ENCODE measurements at regions not wholly inside any gene's neighbourhood (a gene's known extent, or its start where the extent isn't known, plus 50 kb on each side); places are given as distances from the start of the nearest gene placed in this dataset.
"Not testable (repeated sequence)": the region's sequence is repeated elsewhere in the genome, so short reads cannot be mapped to it uniquely, and the experiment has no call there.

GRCh38 chr4:60891947-60892346 is 308.2 kb upstream of the ADGRL3 start:
- TF ChIP-seq CTCF (IDR thresholded peaks at IDR 0.05; ENCODE audit: insufficient read depth, low read depth, low read length, missing control alignments), result no peak
- no peak for DNase-seq (ENCODE audit: low read depth)
- H3K4me3 ChIP-seq (ENCODE audit: low read length), result no peak overlapping the region

GRCh38 chr4:60897415-60897814 is 302.7 kb upstream of the ADGRL3 start:
- DNase-seq (ENCODE audit: low read depth), result peak; percentile 0
- TF ChIP-seq CTCF (IDR thresholded peaks at IDR 0.05; ENCODE audit: insufficient read depth, low read depth, low read length, missing control alignments), result no peak
- no peak overlapping the region for H3K4me3 ChIP-seq (ENCODE audit: low read length)

- no peak for DNase-seq (ENCODE audit: low read depth)
- TF ChIP-seq CTCF (IDR thresholded peaks at IDR 0.05; ENCODE audit: insufficient read depth, low read depth, low read length, missing control alignments), result no peak
These were observed 295.0 kb upstream of the ADGRL3 start for GRCh38 chr4:60905162-60905561.

GRCh38 chr4:60911127-60911526 is 289.0 kb upstream of the ADGRL3 start:
- no peak for TF ChIP-seq CTCF (IDR thresholded peaks at IDR 0.05; ENCODE audit: insufficient read depth, low read depth, low read length, missing control alignments)
- no peak for DNase-seq (ENCODE audit: low read depth)
- H3K4me3 ChIP-seq (ENCODE audit: low read length), result no peak overlapping the region

More at GRCh38 chr4:60905162-60905561, 295.0 kb upstream of the ADGRL3 start:
- H3K4me3 ChIP-seq (ENCODE audit: low read length), result no peak overlapping the region

- DNase-seq (ENCODE audit: low read depth), result no peak
- H3K4me3 ChIP-seq (ENCODE audit: low read length), result no peak overlapping the region
- no peak for TF ChIP-seq CTCF (IDR thresholded peaks at IDR 0.05; ENCODE audit: insufficient read depth, low read depth, low read length, missing control alignments)
These were observed 287.1 kb upstream of the ADGRL3 start for GRCh38 chr4:60913002-60913401.

- no peak for TF ChIP-seq CTCF (IDR thresholded peaks at IDR 0.05; ENCODE audit: insufficient read depth, low read depth, low read length, missing control alignments)
- DNase-seq (ENCODE audit: low read depth), result no peak
- H3K4me3 ChIP-seq (ENCODE audit: low read length), result no peak overlapping the region
These were observed 286.5 kb upstream of the ADGRL3 start for GRCh38 chr4:60913671-60914070.

- not testable (repeated sequence) for DNase-seq (ENCODE audit: low read depth); H3K4me3 ChIP-seq (ENCODE audit: low read length)
These were observed 278.4 kb upstream of the ADGRL3 start for GRCh38 chr4:60921735-60922134.

- no peak for DNase-seq (ENCODE audit: low read depth)
- H3K4me3 ChIP-seq (ENCODE audit: low read length), result no peak overlapping the region
- TF ChIP-seq CTCF (IDR thresholded peaks at IDR 0.05; ENCODE audit: insufficient read depth, low read depth, low read length, missing control alignments), result no peak
These were observed 277.1 kb upstream of the ADGRL3 start for GRCh38 chr4:60923075-60923474.
